OCI-LY1 (cell line): ENCODE measurements at regions not wholly inside any gene's neighbourhood (a gene's known extent, or its start where the extent isn't known, plus 50 kb on each side); places are given as distances from the start of the nearest gene placed in this dataset.
"Not testable (repeated sequence)": the region's sequence is repeated elsewhere in the genome, so short reads cannot be mapped to it uniquely, and the experiment has no call there.

Source experiments
- H2AFZ ChIP-seq: fragments of 200-600 bp; sonication (generic), shearing (Covaris generic); 2 replicates; pipeline ENCODE4 v1.6.0; 2014; ENCODE audit warnings: antibody characterized with exemption, mild to moderate bottlenecking, low read length
- H3F3A ChIP-seq: fragments of 200-600 bp; sonication (generic), shearing (Covaris generic); 2 replicates; pipeline ENCODE4 v1.6.0; 2014; ENCODE audit warnings: mild to moderate bottlenecking, antibody characterized with exemption, low read length, moderate library complexity; ENCODE audit not compliant: insufficient read depth
- H3K27ac ChIP-seq: fragments of 200-600 bp; sonication (generic); 2 replicates; pipeline ENCODE4 v1.5.1; 2014; ENCODE audit warnings: low read length, mixed run types, mild to moderate bottlenecking, low read depth; ENCODE audit not compliant: poor library complexity, severe bottlenecking
- H3K27me3 ChIP-seq: fragments of 200-600 bp; sonication (generic); 2 replicates; pipeline ENCODE4 v1.6.0; 2014; ENCODE audit warnings: antibody characterized with exemption, mild to moderate bottlenecking, low read length, moderate library complexity; ENCODE audit not compliant: insufficient read depth
- H3K36me3 ChIP-seq: fragments of 200-600 bp; sonication (generic); 2 replicates; pipeline ENCODE4 v1.6.1; 2014; ENCODE audit warnings: mild to moderate bottlenecking, antibody characterized with exemption, low read length, moderate library complexity, mixed read lengths; ENCODE audit not compliant: insufficient read depth
- H3K4me1 ChIP-seq: fragments of 200-600 bp; sonication (generic); 2 replicates; pipeline ENCODE4 v1.5.1; 2014; ENCODE audit warnings: mild to moderate bottlenecking, low read length, moderate library complexity; ENCODE audit not compliant: insufficient read depth, severe bottlenecking
- H3K4me2 ChIP-seq: fragments of 200-600 bp; sonication (generic), shearing (Covaris generic); 2 replicates; pipeline ENCODE4 v1.6.1; 2014; ENCODE audit warnings: low read length
- H3K4me3 ChIP-seq: fragments of 200-600 bp; sonication (generic); 2 replicates; pipeline ENCODE4 v1.5.1; 2014; ENCODE audit warnings: low read length, low read depth, mild to moderate bottlenecking, mixed read lengths; ENCODE audit not compliant: poor library complexity, severe bottlenecking
- H3K79me2 ChIP-seq: fragments of 200-600 bp; shearing (Covaris generic); 2 replicates; pipeline ENCODE4 v1.6.1; 2016; ENCODE audit warnings: mixed run types, low read length, mixed read lengths; ENCODE audit not compliant: insufficient read depth
- H3K9ac ChIP-seq: fragments of 200-600 bp; sonication (generic), shearing (Covaris generic); 2 replicates; pipeline ENCODE4 v1.6.1; 2014; ENCODE audit warnings: mild to moderate bottlenecking, low read length, mixed read lengths
- H3K9me2 ChIP-seq: fragments of 200-600 bp; sonication (generic), shearing (Covaris generic); 2 replicates; pipeline ENCODE4 v1.6.1; 2014; ENCODE audit warnings: low read depth, mild to moderate bottlenecking, low read length, mixed read lengths
- H3K9me3 ChIP-seq: fragments of 200-600 bp; shearing (Covaris generic); 2 replicates; pipeline ENCODE4 v1.6.1; 2014; ENCODE audit warnings: low read length, mixed read lengths
- H4K20me1 ChIP-seq: fragments of 200-600 bp; sonication (generic), shearing (Covaris generic); 2 replicates; pipeline ENCODE4 v1.6.0; 2016; ENCODE audit warnings: mild to moderate bottlenecking, low read length; ENCODE audit not compliant: insufficient read depth
- EZH2 ChIP-seq: fragments of 200-600 bp; sonication (generic), shearing (Covaris generic); IDR thresholded peaks from 2 replicates; pipeline ENCODE4 v1.8.0; 2017; ENCODE audit warnings: borderline replicate concordance, mixed run types, mild to moderate bottlenecking, antibody characterized with exemption, low read length, moderate library complexity, mixed read lengths
- TF ChIP-seq, protein P1 (sequence below): fragments of 200-600 bp; sonication (generic), shearing (Covaris generic); IDR thresholded peaks from 2 replicates; pipeline ENCODE4 v1.5.1; 2017; ENCODE audit warnings: mild to moderate bottlenecking, antibody characterized with exemption, low read length, moderate library complexity, mixed read lengths

DNA sequence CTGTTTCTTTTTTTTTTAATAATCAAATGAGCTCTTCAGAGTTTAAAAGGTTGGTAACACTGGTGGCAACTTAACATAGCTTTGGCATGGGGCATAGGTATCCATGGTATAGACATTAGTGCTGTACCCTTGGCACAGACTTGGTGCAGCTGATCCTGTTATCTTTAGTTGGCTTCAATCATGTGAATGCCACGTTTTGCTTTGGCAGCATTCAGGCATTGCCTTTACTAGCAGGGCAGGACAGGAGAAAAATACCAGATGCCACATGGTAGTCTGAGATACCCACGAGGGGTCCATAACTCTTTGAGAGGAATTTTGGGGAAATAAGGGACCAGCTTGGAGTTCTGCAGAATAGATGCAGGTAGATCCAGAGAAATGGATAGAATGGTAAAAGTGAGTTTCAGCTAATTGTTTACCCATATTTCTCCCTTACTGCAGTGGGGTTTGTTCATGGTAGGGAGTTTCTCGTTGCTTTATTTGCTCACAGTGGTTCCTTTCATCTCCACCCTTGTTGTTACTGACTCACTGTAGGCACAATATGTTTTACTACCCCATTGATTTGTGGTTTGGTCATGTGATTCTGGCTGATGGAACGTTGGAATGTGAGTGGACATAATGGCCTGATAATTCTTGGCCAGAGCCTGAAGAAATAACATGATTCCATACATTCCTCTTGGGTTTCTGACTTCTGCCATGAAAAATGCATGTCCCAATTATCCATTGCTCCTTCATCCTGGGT, 342.7 kb downstream of the GLUD2 start:
- no peak overlapping the region for H3K9ac ChIP-seq
- no peaks in the 10 kb centered on the region for H3K27me3 ChIP-seq
- no peaks in the 10 kb centered on the region for H3K9me2 ChIP-seq
- peaks cover 61% of the 10 kb centered on the region for H3K79me2 ChIP-seq
- no peaks in the 10 kb centered on the region for H4K20me1 ChIP-seq
- TF ChIP-seq, protein P1, sequence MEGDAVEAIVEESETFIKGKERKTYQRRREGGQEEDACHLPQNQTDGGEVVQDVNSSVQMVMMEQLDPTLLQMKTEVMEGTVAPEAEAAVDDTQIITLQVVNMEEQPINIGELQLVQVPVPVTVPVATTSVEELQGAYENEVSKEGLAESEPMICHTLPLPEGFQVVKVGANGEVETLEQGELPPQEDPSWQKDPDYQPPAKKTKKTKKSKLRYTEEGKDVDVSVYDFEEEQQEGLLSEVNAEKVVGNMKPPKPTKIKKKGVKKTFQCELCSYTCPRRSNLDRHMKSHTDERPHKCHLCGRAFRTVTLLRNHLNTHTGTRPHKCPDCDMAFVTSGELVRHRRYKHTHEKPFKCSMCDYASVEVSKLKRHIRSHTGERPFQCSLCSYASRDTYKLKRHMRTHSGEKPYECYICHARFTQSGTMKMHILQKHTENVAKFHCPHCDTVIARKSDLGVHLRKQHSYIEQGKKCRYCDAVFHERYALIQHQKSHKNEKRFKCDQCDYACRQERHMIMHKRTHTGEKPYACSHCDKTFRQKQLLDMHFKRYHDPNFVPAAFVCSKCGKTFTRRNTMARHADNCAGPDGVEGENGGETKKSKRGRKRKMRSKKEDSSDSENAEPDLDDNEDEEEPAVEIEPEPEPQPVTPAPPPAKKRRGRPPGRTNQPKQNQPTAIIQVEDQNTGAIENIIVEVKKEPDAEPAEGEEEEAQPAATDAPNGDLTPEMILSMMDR = no peak
- TF ChIP-seq EZH2 = no peak
- no peak overlapping the region for H3K4me2 ChIP-seq
- H3K9me3 ChIP-seq = no peaks in the 10 kb centered on the region
- no peaks in the 10 kb centered on the region for H3F3A ChIP-seq
- no peak overlapping the region for H3K27ac ChIP-seq
- peaks cover 28% of the 10 kb centered on the region for H3K4me1 ChIP-seq
- no peak overlapping the region for H2AFZ ChIP-seq
- H3K4me3 ChIP-seq = no peak overlapping the region
- H3K36me3 ChIP-seq = 0 out of 2 replicates have a peak, but pooled peaks cover 5% of the 10 kb centered on the region

DNA sequence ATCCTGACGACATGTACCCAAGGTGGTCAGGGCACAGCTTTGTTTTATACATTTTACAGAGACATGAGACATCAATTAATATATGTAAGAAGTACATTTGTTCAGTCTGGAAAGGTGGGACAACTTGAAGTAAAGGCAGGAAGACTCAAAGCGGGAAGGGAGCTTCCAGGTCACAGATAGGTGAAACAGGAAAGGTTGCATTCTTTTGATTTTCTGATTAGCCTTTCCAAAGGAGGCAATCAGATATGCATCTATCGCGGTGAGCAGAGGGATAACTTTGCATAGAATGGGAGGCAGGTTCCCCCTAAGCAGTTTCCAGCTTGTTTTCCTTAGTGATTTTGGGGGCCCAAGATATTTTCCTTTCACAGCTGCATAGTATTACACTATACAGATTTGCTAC, 358.4 kb downstream of the GLUD2 start:
- peaks cover 19% of the 10 kb centered on the region for H3K4me1 ChIP-seq
- peaks cover 15% of the 10 kb centered on the region for H3K79me2 ChIP-seq
- H3K4me2 ChIP-seq = no peak overlapping the region
- H3K4me3 ChIP-seq = no peak overlapping the region
- no peak overlapping the region for H2AFZ ChIP-seq
- no peaks in the 10 kb centered on the region for H4K20me1 ChIP-seq
- peaks cover 17% of the 10 kb centered on the region for H3K36me3 ChIP-seq
- H3K9me2 ChIP-seq = no peaks in the 10 kb centered on the region
- H3K9ac ChIP-seq = no peak overlapping the region
- TF ChIP-seq EZH2 = no peak
- TF ChIP-seq, protein P1 = no peak
- no peaks in the 10 kb centered on the region for H3F3A ChIP-seq
- H3K9me3 ChIP-seq = no peaks in the 10 kb centered on the region
- no peak overlapping the region for H3K27ac ChIP-seq
- no peaks in the 10 kb centered on the region for H3K27me3 ChIP-seq

DNA sequence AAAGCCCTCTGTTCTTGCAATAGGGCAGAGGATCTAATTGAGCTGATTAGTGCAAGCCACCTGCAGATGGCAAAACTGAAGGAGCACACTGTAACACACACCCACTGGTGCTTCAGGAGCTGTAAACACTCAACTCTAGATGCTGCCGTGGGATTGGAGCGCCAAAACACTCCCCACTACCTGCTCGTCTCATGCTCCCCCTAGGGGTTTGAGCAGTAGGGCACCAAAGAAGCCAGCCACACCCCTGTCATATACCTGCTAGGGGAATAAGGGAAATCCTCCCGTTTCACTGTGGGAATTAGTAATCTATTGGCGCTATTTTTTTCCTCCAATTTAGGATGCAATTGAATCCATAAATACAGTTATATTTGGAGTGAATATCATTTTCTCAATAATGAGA, 360.2 kb downstream of the GLUD2 start:
- H3K79me2 ChIP-seq = peaks cover 29% of the 10 kb centered on the region
- H3K4me3 ChIP-seq = no peak overlapping the region
- H2AFZ ChIP-seq = no peak overlapping the region
- H3K4me1 ChIP-seq = peaks cover 19% of the 10 kb centered on the region
- no peaks in the 10 kb centered on the region for H3K9me2 ChIP-seq
- TF ChIP-seq, protein P1 = peak; percentile 30; the same call in 1 of the 2 replicates
- no peak for TF ChIP-seq EZH2
- H3K27ac ChIP-seq = no peak overlapping the region
- H4K20me1 ChIP-seq = no peaks in the 10 kb centered on the region
- no peaks in the 10 kb centered on the region for H3F3A ChIP-seq
- H3K36me3 ChIP-seq = peaks cover 27% of the 10 kb centered on the region
- no peaks in the 10 kb centered on the region for H3K9me3 ChIP-seq
- H3K27me3 ChIP-seq = no peaks in the 10 kb centered on the region
- H3K9ac ChIP-seq = no peak overlapping the region
- H3K4me2 ChIP-seq = no peak overlapping the region

DNA sequence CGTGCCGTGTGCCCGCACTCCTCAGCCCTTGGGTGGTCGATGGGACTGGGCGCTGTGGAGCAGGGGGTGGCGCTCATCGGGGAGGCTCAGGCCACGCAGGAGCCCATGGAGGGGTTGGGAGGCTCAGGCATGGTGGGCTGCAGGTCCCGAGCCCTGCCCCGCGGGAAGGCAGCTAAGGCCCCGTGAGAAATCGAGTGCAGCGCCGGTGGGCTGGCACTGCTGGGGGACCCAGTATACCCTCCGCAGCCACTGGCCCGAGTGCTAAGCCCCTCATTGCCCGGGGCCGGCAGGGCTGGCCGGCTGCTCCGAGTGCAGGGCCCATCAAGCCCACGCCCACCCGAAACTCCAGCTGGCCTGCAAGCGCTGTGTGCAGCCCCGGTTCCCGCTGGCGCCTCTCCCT, 384.1 kb downstream of the GLUD2 start:
- not testable (repeated sequence) for H3K4me1 ChIP-seq, H3K27me3 ChIP-seq, H3F3A ChIP-seq, H3K9me2 ChIP-seq, H4K20me1 ChIP-seq, H3K9me3 ChIP-seq, H3K4me3 ChIP-seq, H2AFZ ChIP-seq, H3K27ac ChIP-seq, H3K79me2 ChIP-seq, H3K9ac ChIP-seq, H3K4me2 ChIP-seq
- peaks cover 50% of the 10 kb centered on the region for H3K36me3 ChIP-seq
